ENCODE measurements at regions not wholly inside any gene's neighbourhood (a gene's known extent, or its start where the extent isn't known, plus 50 kb on each side); places are given as distances from the start of the nearest gene placed in this dataset.

GRCh38 chr9:71485326-71485725, 283.0 kb downstream of the CEMIP2 start:
- TF ChIP-seq, protein P1, sequence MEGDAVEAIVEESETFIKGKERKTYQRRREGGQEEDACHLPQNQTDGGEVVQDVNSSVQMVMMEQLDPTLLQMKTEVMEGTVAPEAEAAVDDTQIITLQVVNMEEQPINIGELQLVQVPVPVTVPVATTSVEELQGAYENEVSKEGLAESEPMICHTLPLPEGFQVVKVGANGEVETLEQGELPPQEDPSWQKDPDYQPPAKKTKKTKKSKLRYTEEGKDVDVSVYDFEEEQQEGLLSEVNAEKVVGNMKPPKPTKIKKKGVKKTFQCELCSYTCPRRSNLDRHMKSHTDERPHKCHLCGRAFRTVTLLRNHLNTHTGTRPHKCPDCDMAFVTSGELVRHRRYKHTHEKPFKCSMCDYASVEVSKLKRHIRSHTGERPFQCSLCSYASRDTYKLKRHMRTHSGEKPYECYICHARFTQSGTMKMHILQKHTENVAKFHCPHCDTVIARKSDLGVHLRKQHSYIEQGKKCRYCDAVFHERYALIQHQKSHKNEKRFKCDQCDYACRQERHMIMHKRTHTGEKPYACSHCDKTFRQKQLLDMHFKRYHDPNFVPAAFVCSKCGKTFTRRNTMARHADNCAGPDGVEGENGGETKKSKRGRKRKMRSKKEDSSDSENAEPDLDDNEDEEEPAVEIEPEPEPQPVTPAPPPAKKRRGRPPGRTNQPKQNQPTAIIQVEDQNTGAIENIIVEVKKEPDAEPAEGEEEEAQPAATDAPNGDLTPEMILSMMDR (IDR thresholded peaks at IDR 0.05) = no peak
- TF ChIP-seq POLR2AphosphoS5 (IDR thresholded peaks at IDR 0.05) = no peak
- no peak for TF ChIP-seq POLR2A (IDR thresholded peaks at IDR 0.05)
- no peak for TF ChIP-seq EP300 (IDR thresholded peaks at IDR 0.05)

Measured in sigmoid colon (tissue), 4 donors.